GM23338 (cell line): ENCODE measurements at regions not wholly inside any gene's neighbourhood (a gene's known extent, or its start where the extent isn't known, plus 50 kb on each side); places are given as distances from the start of the nearest gene placed in this dataset.

Experiments
- ATAC-seq: fragments of 200-7000 bp; cut with Tn5 transposase; 3 replicates; pipeline ENCODE4 v1.9.1; 2020
- DNase-seq: peaks from one replicate; pipeline ENCODE4 v3.0.0-alpha.2; 2015; ENCODE audit warnings: low spot score
- H2AFZ ChIP-seq: fragments of 200-600 bp; sonication (generic); 2 replicates; pipeline ENCODE4 v1.8.0; 2016; ENCODE audit warnings: antibody characterized with exemption, mild to moderate bottlenecking, moderate library complexity
- H3F3A ChIP-seq: fragments of 200-600 bp; sonication (generic); replicated peaks from 2 replicates; pipeline ENCODE4 v1.8.0; 2017; ENCODE audit warnings: antibody characterized with exemption, mixed run types, low read depth
- H3K27ac ChIP-seq: fragments of 200-600 bp; sonication (generic); 2 replicates; pipeline ENCODE4 v1.6.1; 2016; ENCODE audit warnings: low read depth
- H3K27me3 ChIP-seq: fragments of 200-600 bp; sonication (generic); 2 replicates; pipeline ENCODE4 v1.8.0; 2016; ENCODE audit warnings: mild to moderate bottlenecking, mixed run types, moderate library complexity; ENCODE audit not compliant: insufficient read depth
- H3K36me3 ChIP-seq: fragments of 200-600 bp; sonication (generic); 2 replicates; pipeline ENCODE4 v1.8.0; 2016; ENCODE audit warnings: mild to moderate bottlenecking; ENCODE audit not compliant: insufficient read depth
- H3K4me1 ChIP-seq: fragments of 200-600 bp; sonication (generic); 2 replicates; pipeline ENCODE4 v1.8.0; 2016; ENCODE audit warnings: mild to moderate bottlenecking, moderate library complexity; ENCODE audit not compliant: insufficient read depth
- H3K4me2 ChIP-seq: fragments of 200-600 bp; sonication (generic); 2 replicates; pipeline ENCODE4 v1.7.1; 2017; ENCODE audit warnings: mixed run types
- H3K4me3 ChIP-seq: fragments of 200-600 bp; sonication (generic); 2 replicates; pipeline ENCODE4 v1.6.1; 2016; ENCODE audit warnings: mixed run types
- H3K79me2 ChIP-seq: fragments of 200-600 bp; sonication (generic); replicated peaks from 2 replicates; pipeline ENCODE4 v1.8.0; 2017; ENCODE audit warnings: mild to moderate bottlenecking; ENCODE audit not compliant: insufficient read depth
- H3K9me2 ChIP-seq: fragments of 200-600 bp; sonication (generic); 2 replicates; pipeline ENCODE4 v1.8.0; 2017; ENCODE audit not compliant: insufficient read depth
- H4K20me1 ChIP-seq: fragments of 200-600 bp; sonication (generic); replicated peaks from 2 replicates; pipeline ENCODE4 v1.8.0; 2017; ENCODE audit warnings: mild to moderate bottlenecking; ENCODE audit not compliant: insufficient read depth
- H3K27ac Mint-ChIP-seq: 2 replicates; pipeline ENCODE4 v1.8.0; 2020; ENCODE audit warnings: inconsistent platforms, mild to moderate bottlenecking, moderate library complexity, mixed read lengths
- H3K27me3 Mint-ChIP-seq: 3 replicates; pipeline ENCODE4 v1.8.0; 2022; ENCODE audit warnings: low read depth, mild to moderate bottlenecking, moderate library complexity, mixed read lengths, inconsistent platforms; ENCODE audit not compliant: insufficient read depth, poor library complexity
- H3K36me3 Mint-ChIP-seq: 3 replicates; pipeline ENCODE4 v1.8.0; 2021; ENCODE audit warnings: low read depth, mild to moderate bottlenecking, inconsistent platforms, moderate library complexity, mixed read lengths
- H3K4me1 Mint-ChIP-seq: 3 replicates; pipeline ENCODE4 v1.8.0; 2020; ENCODE audit warnings: mild to moderate bottlenecking, inconsistent platforms, mixed read lengths
- H3K4me3 Mint-ChIP-seq: 3 replicates; pipeline ENCODE4 v1.8.0; 2021; ENCODE audit warnings: moderate library complexity, mild to moderate bottlenecking, inconsistent platforms, mixed read lengths
- H3K9me3 Mint-ChIP-seq: 3 replicates; pipeline ENCODE4 v1.8.0; 2020; ENCODE audit warnings: moderate library complexity, mild to moderate bottlenecking, inconsistent platforms, mixed read lengths
- CREB1 ChIP-seq: fragments of 250-450 bp; sonication (Bioruptor Pico); IDR thresholded peaks from 2 replicates; pipeline ENCODE4 v1.5.0; 2020; ENCODE audit warnings: low read depth, mild to moderate bottlenecking, moderate library complexity
- ETS1 ChIP-seq: IDR thresholded peaks from 2 replicates; pipeline ENCODE4 v1.6.1; 2016; ENCODE audit warnings: antibody characterized with exemption
- EZH2 ChIP-seq: fragments of 200-600 bp; sonication (generic); IDR thresholded peaks from one replicate; pipeline ENCODE4 v1.8.0; 2017; ENCODE audit warnings: antibody characterized with exemption, mild to moderate bottlenecking, low read depth; ENCODE audit not compliant: unreplicated experiment
- EZH2phosphoT487 ChIP-seq: fragments of 200-600 bp; sonication (generic); IDR thresholded peaks from one replicate; pipeline ENCODE4 v1.8.1; 2018; ENCODE audit warnings: antibody characterized with exemption; ENCODE audit not compliant: unreplicated experiment
- JUNB ChIP-seq: IDR thresholded peaks from one replicate; pipeline ENCODE4 v1.6.1; 2016; ENCODE audit warnings: antibody characterized with exemption; ENCODE audit not compliant: unreplicated experiment
- POLR2AphosphoS5 ChIP-seq: IDR thresholded peaks from 2 replicates; pipeline ENCODE4 v1.6.1; 2016; ENCODE audit warnings: antibody characterized with exemption, low read depth
- STAT1 ChIP-seq: IDR thresholded peaks from one replicate; pipeline ENCODE4 v1.6.1; 2016; ENCODE audit warnings: antibody characterized with exemption; ENCODE audit not compliant: unreplicated experiment
- ZNF114 ChIP-seq: fragments of 250-450 bp; sonication (Bioruptor Pico); IDR thresholded peaks from 2 replicates; pipeline ENCODE4 v1.5.0; 2020; ENCODE audit warnings: mild to moderate bottlenecking, moderate library complexity
- ZNF331 ChIP-seq: fragments of 250-450 bp; sonication (Bioruptor Pico); IDR thresholded peaks from 2 replicates; pipeline ENCODE4 v1.5.0; 2020; ENCODE audit warnings: low read depth, mild to moderate bottlenecking, moderate library complexity
- ZNF462 ChIP-seq: fragments of 250-450 bp; sonication (Bioruptor Pico); IDR thresholded peaks from 2 replicates; pipeline ENCODE4 v1.5.0; 2020; ENCODE audit warnings: mild to moderate bottlenecking, moderate library complexity

DNA sequence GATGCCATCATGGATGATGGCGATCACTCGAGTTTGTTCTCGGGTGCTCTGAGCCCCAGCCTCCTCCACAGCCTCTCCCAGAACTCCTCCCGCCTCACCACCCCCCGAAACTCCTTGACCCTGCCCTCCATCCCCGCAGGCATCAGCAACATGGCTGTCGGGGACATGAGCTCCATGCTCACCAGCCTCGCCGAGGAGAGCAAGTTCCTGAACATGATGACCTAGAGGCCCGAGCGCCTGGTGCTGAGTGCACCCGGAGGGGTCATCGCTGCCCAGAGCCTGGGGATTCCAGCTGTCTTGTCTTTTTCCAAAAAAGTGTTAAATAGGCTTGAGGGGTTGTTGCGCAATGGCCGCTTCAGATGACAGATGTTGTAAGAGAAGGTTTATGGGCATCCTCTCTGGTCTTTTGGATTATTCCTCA, 254.8 kb downstream of the GLI2 start (continued):
- TF ChIP-seq CREB1 (CRISPR knock-in tag) (no peak), STAT1 (no peak), EZH2 (no peak), ZNF462 (CRISPR knock-in tag) (no peak), ETS1 (no peak)

GRCh38 chr2:120991441-120991840, 255.8 kb downstream of the GLI2 start:
- TF ChIP-seq EZH2phosphoT487 (no peak), JUNB (no peak), ETS1 (no peak), CREB1 (CRISPR knock-in tag) (no peak), ZNF114 (CRISPR knock-in tag) (no peak), EZH2 (no peak), STAT1 (no peak), ZNF331 (CRISPR knock-in tag) (no peak), POLR2AphosphoS5 (no peak)
- Mint-ChIP-seq H3K27ac (no peak overlapping the region; the same call in 1 of the 2 replicates), H3K9me3 (no peaks in the 10 kb centered on the region), H3K27me3 (peaks cover 3% of the 10 kb centered on the region), H3K4me1 (no peaks in the 10 kb centered on the region), H3K36me3 (peaks cover 34% of the 10 kb centered on the region), H3K4me3 (no peak overlapping the region)
- Histone ChIP-seq H3F3A (no peaks in the 10 kb centered on the region), H2AFZ (no peak overlapping the region), H3K36me3 (peaks cover 15% of the 10 kb centered on the region; the same call in 1 of the 2 replicates), H3K27me3 (no peaks in the 10 kb centered on the region), H3K4me1 (no peaks in the 10 kb centered on the region), H3K4me3 (no peak overlapping the region), H3K79me2 (no peaks in the 10 kb centered on the region), H4K20me1 (no peaks in the 10 kb centered on the region; the same call in 1 of the 2 replicates), H3K4me2 (no peak overlapping the region), H3K27ac (no peak overlapping the region), H3K9me2 (no peaks in the 10 kb centered on the region)
- no peak for DNase-seq
- no peak for ATAC-seq
